HG03045 (cell line): ENCODE measurements at regions not wholly inside any gene's neighbourhood (a gene's known extent, or its start where the extent isn't known, plus 50 kb on each side); places are given as distances from the start of the nearest gene placed in this dataset.
"Not testable (repeated sequence)": the region's sequence is repeated elsewhere in the genome, so short reads cannot be mapped to it uniquely, and the experiment has no call there.

Experiments used
- ATAC-seq: cut with Tn5 transposase; IDR thresholded peaks from one replicate; pipeline ENCODE4 v1.9.1; 2021; ENCODE audit warnings: mild to moderate bottlenecking, moderate library complexity; ENCODE audit not compliant: unreplicated experiment

DNA sequence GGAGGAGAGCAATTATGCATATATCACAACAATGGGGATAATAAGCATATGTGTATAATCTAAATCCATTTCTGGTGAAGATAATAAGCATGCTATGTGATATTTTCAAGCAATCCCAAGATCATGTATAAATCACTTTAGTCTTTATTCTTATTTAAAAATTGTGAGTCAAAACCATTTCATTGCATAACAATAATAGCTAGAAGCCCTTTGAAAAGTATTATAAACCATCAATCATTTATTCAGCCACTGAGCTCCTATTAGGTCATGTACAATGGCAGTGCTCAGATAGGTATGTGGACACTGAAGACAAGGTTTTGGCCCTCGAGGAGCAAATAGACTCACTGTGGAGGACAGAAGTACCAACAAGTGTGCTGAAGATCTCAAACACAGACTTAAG, 113.1 kb downstream of the CDCA7 start:
- no peak for ATAC-seq

DNA sequence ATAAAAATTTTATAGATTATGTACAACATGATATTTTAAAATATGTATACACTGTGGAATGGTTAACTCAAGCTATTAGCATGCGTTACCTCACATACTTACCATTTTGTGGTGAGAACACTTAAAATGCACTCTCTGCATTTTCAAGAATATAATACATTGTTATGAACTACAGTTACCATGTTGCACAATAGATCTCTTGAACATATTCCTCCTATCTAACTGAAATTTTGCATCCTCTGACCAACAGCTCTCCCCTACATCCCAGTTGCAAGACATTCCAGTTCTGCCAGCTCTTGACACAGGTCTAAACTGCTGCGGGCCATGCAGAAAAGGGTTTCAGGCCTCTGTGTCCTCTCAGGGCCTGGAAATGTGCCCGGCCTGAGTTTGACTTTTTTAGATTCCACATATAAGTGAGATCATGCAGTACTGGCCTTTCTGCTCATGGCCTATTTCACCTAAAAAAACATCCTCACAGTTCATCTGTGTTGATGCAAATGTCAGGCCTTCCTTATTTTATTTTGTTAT, 113.7 kb downstream of the CDCA7 start:
- no peak for ATAC-seq

DNA sequence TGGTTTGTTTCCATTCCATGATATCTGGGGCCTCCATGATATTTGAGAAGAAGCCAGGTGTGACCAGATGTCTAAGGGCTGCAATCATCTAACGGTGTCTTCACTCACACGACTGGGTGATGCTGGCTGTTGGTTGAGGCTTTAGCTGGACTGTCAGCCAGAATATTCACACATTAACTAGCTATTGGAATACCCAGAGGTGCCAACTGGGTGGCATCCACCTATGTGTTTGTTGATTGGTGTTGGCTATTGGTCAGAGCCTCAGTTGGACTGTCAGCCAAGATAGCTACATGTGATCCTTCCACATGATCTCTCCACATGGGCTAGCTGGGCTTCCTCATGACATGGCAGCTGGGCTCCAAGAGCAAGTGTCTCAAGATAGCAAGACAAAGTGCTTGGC, 117.4 kb downstream of the CDCA7 start:
- ATAC-seq: no peak

DNA sequence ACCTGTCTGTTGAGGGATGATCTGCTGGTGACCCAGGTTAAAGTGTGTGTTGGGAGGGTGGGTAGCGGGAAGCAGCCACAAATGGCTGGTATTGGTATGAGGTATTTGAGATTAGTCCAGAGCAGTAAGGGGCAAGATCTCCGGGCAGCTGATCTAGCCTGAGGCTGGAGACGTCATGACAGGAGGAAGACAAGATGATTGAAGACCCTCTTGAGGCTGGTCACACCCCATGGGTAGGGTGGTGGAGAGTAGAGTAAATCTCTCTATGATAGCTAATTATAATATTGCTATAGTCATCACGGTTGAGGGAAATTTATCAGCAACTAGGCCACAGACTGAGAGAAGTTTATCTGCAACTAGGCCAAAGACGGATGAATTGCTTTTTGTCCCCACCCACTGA, 128.5 kb downstream of the CDCA7 start:
- ATAC-seq: no peak

DNA sequence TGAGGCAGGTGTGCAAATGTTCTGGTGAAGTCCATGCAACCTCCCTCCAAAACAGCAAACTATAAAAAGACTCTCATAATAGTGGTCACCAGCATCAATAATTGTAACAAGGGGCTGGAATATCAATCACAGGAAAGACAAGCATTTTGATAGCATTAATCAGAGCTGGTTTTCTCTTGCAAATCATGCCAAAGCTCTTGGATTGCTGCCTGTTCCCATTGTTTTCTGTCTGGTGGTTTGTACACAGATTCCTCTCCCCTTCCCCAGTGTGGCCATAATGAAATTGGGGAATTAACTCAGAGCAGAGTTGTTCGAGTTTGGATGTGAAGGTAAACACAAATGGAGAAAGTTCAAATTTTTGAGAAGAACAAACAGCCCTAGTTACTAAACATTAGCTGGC, 134.2 kb downstream of the CDCA7 start:
- no peak for ATAC-seq

DNA sequence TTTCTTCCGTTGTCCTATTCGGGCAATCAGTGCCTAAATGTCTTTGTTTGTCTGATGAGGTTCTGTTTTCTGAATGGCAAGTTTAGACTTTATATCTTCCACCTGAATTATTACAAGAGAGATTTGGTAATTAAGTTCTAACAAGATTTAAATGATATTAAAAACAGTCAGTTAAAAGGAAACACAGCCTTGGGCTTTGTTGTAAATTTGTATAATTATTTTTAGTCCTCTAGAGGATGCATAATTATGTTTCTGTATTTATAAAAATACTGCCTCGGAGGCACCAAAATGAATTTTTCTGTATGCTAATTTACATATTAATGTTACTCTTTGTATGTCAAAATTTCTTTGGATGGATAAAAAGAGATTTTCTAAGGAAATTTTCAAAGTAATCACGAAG, 136.7 kb downstream of the CDCA7 start:
- no peak for ATAC-seq

DNA sequence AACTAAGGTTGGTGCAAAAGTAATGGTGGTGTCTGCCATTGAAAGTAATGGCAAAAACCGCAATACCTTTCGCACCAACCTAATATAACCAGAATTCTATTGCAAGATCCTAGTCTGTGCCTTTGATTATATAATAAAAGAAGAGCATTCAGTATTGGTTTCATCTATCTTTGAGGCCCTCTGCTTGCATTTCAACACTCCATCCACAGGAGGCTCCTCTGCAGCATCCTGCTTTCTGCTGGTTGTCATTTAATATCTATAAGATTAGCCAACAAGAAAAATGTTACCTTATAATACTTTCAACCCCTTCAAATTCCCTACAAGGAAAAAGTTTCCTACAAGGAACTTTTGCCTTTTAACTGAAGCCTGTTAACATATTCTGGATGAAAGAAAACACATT, 139.2 kb downstream of the CDCA7 start:
- ATAC-seq: no peak

DNA sequence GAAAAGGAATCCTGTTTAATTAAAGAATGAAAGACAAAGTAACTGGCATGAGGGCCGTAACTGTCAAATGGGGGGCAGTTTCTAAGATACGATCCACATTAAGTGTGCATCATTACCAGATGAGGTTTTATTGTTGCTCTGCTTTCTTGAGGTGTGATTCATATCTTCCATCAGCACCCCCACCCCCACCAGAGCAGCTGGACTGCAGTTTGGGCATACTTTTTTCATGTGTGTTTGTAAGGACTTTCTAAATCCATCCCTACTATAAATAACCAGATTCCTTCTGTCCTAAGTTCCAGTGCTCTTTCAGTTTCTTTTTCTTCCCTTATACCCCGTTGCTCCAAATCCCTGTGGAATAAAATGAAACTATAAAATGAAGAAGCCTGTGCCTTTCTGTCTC, 142.1 kb downstream of the CDCA7 start:
- ATAC-seq: no peak

DNA sequence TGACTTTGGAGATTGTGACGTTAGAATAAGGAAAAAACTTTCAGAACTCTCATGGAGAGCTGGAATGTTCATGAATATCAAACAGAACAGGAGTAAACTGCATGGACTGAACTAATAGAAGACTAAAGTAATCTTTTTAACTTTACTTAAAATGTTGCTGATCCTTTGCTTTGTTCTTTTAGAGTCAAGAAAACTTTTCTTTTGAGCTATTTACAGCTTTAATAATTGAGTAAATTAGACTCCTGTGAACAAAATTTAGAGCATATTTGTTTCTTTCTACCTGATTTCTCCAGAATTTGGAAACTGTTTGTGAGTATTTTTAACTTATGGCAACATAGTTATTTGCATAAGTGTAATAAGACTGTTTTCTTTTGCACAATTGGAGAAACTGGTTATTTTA, 146.3 kb downstream of the CDCA7 start:
- no peak for ATAC-seq

DNA sequence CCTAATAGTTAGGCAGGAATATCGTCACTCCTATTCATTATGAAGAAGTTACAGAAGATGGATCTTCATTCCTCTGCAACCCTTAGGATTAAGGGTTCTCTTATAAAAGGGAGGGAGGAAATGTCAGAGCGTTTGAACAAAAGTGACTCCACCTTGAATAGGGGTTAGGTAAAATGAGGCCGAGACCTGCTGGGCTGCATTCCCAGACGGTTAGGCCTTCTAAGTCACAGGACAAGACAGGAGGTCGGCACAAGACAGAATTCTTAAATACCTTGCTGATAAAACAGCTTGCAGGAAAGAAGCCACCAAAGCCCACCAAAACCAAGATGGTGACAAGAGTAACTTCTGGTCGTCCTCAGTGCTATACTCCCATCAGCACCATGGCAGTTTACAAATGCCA, 147.6 kb downstream of the CDCA7 start:
- no peak for ATAC-seq

DNA sequence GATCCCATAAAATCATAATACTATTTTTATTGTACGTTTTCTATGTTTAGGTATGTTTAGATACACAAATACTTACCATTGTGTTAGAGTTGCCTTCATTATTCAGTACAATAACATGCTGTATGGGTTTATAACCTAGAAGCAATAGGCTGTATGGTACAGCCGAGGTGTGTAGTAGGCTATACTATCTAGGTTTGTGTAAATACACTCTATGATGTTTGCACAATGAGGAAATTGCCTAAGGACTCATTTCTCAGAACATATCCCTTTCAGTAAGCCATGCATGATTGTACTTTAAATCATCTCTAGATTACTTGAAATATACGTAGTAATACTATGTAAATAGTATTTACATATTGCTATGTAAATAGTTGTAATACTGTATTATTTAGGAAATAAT, 156.7 kb downstream of the CDCA7 start:
- ATAC-seq: no peak

DNA sequence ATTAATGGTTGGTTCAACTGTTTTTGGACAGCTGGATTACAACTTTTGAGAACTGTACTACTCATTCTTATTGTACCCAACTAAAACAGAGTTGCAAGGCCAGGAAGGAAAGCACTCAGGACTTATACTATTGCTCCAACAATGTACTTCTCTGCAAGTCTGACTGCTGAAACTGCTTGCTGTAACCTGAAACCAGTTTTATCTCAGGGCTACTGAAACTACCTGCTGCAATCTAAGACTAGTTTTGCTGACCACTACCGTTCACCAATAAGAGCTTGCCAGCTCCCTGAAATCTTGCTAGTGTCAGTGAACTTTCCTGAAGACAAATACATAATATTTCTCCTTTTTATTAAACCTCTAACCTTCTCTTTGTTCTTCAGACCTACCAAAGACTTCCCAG, 157.3 kb downstream of the CDCA7 start:
- no peak for ATAC-seq

DNA sequence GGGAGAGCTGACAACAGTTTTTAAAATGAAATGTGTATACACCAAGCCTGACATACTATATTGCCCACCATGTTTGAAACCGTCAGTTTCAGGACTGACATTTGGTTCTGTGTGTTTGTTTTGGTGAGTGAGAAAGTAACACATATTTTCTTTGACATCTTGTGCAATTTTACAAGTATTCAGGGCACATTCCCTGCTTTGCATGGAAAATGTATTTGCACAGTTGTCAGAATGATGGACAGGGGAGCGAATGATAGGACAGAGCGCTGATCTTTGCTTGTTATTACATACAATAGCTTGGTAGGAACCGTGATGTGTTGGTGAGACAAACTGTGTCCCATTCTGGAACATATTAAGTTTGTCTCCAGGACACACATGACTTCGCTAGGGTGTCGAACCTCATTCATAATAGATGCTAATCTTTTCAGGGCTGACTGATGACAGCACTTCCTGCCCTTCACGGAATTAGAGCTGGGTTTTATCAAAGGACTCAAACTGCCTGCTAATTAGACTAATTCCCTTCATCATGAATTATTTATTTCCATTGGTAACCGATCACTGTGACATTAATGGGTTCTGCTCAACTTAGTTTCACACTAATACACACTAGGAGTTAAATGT, 158.5 kb downstream of the CDCA7 start:
- no peak for ATAC-seq

DNA sequence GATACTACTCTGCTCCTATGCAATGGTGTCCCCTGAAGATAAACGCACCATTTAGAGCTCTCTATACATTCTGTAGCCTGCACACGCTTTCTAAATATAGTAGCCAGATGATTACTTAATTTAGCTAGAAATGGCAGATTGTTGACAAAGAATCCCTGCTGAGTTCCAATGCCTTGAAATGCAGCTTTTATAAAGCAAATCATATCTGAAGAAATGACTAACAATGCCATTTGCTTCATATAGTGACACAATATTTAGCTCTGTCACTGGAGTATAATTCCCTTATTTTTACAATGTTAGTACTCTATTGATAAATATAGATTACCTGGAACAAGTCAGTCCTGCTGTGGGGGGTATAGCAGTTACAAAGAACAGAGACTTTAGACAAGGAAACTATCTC, 166.2 kb downstream of the CDCA7 start:
- no peak for ATAC-seq

DNA sequence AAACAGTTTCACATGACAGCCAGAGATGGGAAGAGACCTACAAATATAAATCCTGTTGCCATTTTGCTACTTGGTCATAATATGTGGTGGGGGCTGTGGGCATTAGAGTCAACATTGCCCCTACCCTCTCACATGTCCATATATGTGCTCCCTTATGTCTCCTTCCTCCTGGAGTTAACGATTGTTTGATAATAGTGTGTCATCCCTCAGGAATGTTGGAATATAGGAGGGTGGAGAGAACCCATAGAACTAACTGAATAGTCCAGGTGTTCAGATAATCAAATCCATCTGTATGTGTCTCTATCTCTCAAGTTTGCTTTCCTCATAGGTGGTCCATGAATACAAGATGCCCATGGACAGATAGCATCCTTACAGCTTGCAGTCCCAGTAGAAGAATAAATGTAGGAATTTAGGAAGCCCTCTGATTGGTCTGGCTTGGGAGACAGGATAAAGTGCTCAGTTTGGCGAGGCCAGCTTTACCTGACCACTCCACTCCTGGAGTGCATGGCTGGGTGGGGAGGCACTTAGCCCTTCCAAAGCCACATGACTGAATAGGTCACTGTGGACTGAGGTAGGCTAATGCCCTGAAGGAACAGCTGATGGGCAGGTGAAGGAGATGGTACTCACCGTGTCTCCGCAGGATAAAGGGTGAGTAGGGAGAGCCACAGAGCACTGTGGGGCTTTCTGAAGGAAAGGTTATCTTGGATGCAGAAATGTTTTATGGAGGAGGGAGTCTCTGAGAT, 166.9 kb downstream of the CDCA7 start:
- ATAC-seq: no peak

DNA sequence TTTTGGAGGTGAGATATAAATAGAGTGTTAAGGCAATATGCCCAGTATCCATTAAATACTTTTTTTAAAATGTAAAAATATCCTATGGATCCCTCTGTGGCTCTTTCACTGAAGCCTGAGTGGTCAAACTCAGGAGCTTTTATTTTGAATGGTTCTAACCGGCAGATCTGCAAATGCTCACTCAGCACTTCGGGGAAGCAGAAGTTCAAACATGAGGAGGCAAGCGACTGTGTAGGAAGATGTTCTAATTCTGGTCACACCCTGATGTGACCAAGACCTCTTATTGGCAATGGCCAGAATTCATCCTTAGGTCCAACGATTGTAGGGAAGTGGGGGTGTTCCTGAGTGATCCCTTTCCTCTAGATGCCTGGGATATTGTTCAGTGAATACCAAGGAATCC, 168.8 kb downstream of the CDCA7 start:
- ATAC-seq: no peak

DNA sequence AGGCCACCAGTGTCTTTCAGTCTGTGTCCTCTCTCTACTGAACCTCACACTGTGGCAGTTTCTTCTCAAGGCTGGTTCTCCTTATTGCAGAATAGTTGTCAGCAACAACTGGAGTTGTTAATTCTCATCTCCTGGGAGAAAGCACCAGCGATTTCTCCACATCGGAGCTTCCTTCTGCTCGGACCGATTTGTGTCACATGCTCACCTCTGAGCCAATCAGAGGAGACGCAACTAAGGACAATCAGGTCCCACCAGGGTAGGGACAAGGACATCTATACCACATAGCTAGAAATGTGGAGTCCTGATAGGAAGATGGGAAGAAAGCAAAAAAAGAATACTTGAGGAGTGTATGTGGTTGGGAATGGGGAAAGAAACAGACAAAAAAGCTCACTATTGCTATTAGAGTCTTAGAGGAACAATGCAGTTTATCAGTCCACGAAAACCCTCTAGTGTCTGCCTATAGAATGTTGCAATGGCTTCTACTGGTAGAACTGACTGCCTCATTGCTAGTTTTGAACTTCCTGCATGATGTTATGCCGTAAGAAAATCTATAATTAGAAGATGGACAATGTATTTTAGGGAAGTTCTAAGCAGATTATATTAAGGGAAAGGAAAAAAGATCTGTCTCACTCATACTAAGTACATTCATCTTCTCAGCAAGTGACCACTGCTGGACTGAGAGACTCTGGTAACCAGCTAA, 169.7 kb downstream of the CDCA7 start:
- ATAC-seq: no peak

DNA sequence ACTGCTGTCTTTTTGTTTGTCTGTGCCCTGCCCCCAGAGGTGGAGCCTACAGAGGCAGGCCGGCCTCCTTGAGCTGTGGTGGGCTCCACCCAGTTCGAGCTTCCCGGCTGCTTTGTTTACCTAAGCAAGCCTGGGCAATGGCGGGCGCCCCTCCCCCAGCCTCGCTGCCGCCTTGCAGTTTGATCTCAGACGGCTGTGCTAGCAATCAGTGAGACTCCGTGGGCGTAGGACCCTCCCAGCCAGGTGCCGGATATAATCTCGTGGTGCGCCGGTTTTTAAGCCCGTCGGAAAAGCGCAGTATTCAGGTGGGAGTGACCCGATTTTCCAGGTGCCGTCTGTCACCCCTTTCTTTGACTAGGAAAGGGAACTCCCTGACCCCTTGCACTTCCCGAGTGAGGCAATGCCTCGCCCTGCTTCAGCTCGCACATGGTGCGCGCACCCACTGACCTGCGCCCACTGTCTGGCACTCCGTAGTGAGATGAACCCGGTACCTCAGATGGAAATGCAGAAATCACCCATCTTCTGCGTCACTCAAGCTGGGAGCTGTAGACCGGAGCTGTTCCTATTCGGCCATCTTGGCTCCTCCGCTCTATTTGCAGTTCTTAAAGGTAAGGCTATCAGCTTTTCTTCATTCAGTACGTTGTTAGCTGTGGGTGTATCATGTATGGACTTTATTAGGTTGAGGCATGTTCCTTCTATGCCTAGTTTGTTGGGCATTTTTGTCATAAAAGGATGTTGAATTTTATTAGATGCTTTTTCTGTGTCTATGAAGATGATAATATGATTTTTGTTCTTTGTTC, 178.3 kb downstream of the CDCA7 start:
- ATAC-seq: not testable (repeated sequence)

DNA sequence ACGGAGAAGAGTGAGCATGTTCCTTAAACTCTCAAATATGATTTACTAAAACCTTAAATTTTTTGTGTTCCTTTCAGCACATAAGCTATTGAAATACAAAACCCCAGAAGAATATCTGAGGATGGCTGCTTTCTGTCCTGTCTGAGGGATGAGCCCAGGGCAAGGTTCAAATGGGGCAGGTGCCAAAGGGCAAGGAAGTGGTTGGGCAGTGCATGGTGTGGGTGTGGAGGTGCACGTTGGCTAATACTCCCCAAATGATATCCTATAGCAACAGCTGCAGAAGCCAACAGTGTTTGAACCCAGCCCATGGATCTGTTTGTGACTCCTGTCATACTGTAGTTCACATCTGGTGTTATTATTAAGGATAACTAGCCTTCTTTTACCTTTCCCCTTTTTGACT, 183.0 kb downstream of the CDCA7 start:
- ATAC-seq: no peak

DNA sequence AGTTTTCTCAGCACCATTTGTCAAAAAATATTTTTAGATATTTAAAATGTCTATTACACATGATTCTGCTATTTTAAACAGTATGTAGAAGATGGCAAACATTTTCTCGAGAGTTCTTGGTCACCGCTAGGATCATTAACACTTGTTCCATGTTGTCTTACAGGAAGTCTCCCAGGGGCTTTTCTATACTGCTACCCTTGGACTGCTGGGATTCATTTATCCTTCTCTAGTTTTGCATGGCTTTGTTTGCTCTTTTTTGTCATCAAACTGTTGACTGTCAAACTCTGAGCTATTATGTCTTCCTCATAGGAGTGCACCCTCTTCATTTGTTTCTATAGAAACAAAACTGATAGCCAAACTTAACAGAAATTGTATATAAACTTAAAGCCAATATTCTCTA, 184.9 kb downstream of the CDCA7 start:
- no peak for ATAC-seq

DNA sequence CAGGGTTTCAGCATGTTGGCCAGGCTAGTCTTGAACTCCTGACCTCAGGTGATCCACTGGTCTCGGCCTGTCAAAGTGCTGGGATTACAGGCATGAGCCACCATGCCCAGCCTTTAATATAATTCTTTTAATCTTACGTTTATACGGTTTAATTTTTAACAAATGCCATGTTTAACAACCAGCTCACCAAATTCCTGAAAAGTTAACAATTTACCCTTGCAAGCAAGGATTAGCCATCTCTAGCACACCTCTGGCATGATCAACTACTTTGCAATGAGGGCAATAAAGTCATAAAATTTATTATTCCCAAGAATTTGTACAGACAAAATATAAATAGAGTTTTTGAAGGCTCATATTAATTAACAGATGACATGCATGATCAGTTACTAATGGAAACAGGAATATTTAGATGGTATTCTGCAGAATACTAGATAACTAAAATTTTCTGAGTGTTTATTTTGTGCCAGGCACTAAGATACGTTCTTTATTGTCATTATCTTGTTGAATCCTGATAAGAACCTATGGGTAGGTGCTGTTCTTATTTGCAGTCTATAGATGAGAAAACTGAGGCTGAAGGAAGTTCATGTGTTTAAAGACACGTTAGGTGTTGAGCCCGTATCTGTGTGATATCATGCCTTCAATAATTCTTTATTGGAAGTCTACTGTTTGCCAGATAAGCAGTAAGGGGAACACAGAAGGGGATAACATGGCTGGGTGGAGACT, 190.1 kb downstream of the CDCA7 start:
- ATAC-seq: no peak
